H1 (cell line): ENCODE measurements at regions not wholly inside any gene's neighbourhood (a gene's known extent, or its start where the extent isn't known, plus 50 kb on each side); places are given as distances from the start of the nearest gene placed in this dataset.

Source experiments
- JUN ChIP-seq: IDR thresholded peaks from 2 replicates; pipeline ENCODE4 v1.6.1; 2011; ENCODE audit warnings: low read depth, mild to moderate bottlenecking, improper control_type of control experiment, low read length
- KDM4A ChIP-seq: IDR thresholded peaks from one replicate; pipeline ENCODE4 v1.7.1; 2012; ENCODE audit warnings: low read depth, mild to moderate bottlenecking, moderate library complexity, low read length, inconsistent platforms; ENCODE audit not compliant: severe bottlenecking
- PHF8 ChIP-seq: fragments of 200-600 bp; sonication (generic); conservative IDR thresholded peaks from 2 replicates; pipeline ENCODE4 v1.7.1; 2012; ENCODE audit warnings: low read depth, mild to moderate bottlenecking, inconsistent platforms, low read length, moderate library complexity
- RAD21 ChIP-seq, 2 experiments: IDR thresholded peaks in 1 of 2; conservative IDR thresholded peaks in 1 of 2; 2 replicates each; pipeline ENCODE4 v1.6.1; 2011; ENCODE audit warnings: low read depth in 2 of 2, low read length in 2 of 2, improper control_type of control experiment in 1 of 2, inconsistent platforms in 1 of 2, mild to moderate bottlenecking in 1 of 2, moderate library complexity in 1 of 2
- SP1 ChIP-seq: IDR thresholded peaks from 2 replicates; pipeline ENCODE4 v1.6.1; 2011; ENCODE audit warnings: low read depth, low read length
- SP2 ChIP-seq: IDR thresholded peaks from 2 replicates; pipeline ENCODE4 v1.6.1; 2012; ENCODE audit warnings: mild to moderate bottlenecking, low read length, inconsistent platforms
- SP4 ChIP-seq: IDR thresholded peaks from 2 replicates; pipeline ENCODE4 v1.6.1; 2012; ENCODE audit warnings: low read length, inconsistent platforms
- TAF1 ChIP-seq: IDR thresholded peaks from 2 replicates; pipeline ENCODE4 v1.6.1; 2011; ENCODE audit warnings: mild to moderate bottlenecking, low read depth, low read length
- TF ChIP-seq, protein P1 (sequence below): fragments of 300-600 bp; sonication (generic); IDR thresholded peaks from 2 replicates; pipeline ENCODE4 v1.7.1; 2012; ENCODE audit warnings: low read length, moderate library complexity, mild to moderate bottlenecking, inconsistent platforms; ENCODE audit not compliant: insufficient replicate concordance
- TF ChIP-seq, protein P2 (sequence below), 3 experiments: IDR thresholded peaks; 1 replicate in 2 of 3; 2 replicates in 1 of 3; pipeline versions ENCODE4 v1.5.1 to v1.6.1; 2011; ENCODE audit warnings: low read length in 3 of 3, mild to moderate bottlenecking in 3 of 3, inconsistent platforms in 2 of 3, low read depth in 1 of 3, moderate library complexity in 1 of 3; ENCODE audit not compliant: insufficient read depth in 1 of 3; ENCODE audit errors: control extremely low read depth in 1 of 3

DNA sequence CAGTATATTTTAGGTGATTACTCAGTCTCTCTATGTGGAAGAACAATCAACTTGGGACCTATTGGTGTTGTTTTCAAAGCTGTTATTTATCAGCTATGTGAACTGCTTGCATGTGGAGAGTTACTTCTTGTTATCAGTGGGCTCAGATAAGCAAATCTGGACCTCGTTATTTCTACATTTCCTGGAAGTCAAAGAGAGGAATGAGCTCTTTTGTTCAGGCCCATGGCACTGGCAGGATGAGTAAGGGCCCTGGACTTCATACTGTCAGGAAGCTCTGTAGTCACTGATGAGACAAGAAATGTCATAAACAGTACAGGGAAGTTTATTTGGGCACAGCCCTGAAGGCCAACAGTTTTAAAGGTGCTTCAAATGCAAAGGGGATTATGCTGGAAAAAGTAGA is 760.6 kb upstream of the EPHA5 start (continued):
- TF ChIP-seq, protein P1, sequence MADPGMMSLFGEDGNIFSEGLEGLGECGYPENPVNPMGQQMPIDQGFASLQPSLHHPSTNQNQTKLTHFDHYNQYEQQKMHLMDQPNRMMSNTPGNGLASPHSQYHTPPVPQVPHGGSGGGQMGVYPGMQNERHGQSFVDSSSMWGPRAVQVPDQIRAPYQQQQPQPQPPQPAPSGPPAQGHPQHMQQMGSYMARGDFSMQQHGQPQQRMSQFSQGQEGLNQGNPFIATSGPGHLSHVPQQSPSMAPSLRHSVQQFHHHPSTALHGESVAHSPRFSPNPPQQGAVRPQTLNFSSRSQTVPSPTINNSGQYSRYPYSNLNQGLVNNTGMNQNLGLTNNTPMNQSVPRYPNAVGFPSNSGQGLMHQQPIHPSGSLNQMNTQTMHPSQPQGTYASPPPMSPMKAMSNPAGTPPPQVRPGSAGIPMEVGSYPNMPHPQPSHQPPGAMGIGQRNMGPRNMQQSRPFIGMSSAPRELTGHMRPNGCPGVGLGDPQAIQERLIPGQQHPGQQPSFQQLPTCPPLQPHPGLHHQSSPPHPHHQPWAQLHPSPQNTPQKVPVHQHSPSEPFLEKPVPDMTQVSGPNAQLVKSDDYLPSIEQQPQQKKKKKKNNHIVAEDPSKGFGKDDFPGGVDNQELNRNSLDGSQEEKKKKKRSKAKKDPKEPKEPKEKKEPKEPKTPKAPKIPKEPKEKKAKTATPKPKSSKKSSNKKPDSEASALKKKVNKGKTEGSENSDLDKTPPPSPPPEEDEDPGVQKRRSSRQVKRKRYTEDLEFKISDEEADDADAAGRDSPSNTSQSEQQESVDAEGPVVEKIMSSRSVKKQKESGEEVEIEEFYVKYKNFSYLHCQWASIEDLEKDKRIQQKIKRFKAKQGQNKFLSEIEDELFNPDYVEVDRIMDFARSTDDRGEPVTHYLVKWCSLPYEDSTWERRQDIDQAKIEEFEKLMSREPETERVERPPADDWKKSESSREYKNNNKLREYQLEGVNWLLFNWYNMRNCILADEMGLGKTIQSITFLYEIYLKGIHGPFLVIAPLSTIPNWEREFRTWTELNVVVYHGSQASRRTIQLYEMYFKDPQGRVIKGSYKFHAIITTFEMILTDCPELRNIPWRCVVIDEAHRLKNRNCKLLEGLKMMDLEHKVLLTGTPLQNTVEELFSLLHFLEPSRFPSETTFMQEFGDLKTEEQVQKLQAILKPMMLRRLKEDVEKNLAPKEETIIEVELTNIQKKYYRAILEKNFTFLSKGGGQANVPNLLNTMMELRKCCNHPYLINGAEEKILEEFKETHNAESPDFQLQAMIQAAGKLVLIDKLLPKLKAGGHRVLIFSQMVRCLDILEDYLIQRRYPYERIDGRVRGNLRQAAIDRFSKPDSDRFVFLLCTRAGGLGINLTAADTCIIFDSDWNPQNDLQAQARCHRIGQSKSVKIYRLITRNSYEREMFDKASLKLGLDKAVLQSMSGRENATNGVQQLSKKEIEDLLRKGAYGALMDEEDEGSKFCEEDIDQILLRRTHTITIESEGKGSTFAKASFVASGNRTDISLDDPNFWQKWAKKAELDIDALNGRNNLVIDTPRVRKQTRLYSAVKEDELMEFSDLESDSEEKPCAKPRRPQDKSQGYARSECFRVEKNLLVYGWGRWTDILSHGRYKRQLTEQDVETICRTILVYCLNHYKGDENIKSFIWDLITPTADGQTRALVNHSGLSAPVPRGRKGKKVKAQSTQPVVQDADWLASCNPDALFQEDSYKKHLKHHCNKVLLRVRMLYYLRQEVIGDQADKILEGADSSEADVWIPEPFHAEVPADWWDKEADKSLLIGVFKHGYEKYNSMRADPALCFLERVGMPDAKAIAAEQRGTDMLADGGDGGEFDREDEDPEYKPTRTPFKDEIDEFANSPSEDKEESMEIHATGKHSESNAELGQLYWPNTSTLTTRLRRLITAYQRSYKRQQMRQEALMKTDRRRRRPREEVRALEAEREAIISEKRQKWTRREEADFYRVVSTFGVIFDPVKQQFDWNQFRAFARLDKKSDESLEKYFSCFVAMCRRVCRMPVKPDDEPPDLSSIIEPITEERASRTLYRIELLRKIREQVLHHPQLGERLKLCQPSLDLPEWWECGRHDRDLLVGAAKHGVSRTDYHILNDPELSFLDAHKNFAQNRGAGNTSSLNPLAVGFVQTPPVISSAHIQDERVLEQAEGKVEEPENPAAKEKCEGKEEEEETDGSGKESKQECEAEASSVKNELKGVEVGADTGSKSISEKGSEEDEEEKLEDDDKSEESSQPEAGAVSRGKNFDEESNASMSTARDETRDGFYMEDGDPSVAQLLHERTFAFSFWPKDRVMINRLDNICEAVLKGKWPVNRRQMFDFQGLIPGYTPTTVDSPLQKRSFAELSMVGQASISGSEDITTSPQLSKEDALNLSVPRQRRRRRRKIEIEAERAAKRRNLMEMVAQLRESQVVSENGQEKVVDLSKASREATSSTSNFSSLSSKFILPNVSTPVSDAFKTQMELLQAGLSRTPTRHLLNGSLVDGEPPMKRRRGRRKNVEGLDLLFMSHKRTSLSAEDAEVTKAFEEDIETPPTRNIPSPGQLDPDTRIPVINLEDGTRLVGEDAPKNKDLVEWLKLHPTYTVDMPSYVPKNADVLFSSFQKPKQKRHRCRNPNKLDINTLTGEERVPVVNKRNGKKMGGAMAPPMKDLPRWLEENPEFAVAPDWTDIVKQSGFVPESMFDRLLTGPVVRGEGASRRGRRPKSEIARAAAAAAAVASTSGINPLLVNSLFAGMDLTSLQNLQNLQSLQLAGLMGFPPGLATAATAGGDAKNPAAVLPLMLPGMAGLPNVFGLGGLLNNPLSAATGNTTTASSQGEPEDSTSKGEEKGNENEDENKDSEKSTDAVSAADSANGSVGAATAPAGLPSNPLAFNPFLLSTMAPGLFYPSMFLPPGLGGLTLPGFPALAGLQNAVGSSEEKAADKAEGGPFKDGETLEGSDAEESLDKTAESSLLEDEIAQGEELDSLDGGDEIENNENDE: no peak
- TF ChIP-seq, protein P2, sequence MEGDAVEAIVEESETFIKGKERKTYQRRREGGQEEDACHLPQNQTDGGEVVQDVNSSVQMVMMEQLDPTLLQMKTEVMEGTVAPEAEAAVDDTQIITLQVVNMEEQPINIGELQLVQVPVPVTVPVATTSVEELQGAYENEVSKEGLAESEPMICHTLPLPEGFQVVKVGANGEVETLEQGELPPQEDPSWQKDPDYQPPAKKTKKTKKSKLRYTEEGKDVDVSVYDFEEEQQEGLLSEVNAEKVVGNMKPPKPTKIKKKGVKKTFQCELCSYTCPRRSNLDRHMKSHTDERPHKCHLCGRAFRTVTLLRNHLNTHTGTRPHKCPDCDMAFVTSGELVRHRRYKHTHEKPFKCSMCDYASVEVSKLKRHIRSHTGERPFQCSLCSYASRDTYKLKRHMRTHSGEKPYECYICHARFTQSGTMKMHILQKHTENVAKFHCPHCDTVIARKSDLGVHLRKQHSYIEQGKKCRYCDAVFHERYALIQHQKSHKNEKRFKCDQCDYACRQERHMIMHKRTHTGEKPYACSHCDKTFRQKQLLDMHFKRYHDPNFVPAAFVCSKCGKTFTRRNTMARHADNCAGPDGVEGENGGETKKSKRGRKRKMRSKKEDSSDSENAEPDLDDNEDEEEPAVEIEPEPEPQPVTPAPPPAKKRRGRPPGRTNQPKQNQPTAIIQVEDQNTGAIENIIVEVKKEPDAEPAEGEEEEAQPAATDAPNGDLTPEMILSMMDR (IDR thresholded peaks at IDR 0.05; ENCODE audit: control extremely low read depth in 1 of 3, insufficient read depth in 1 of 3, low read depth in 1 of 3, low read length in 3 of 3): no peak
- TF ChIP-seq SP1 (no peak), RAD21 (IDR thresholded peaks at IDR 0.05 in 1 of 2, conservative IDR thresholded peaks at IDR 0.05 in 1 of 2; ENCODE audit: low read depth in 2 of 2, low read length in 2 of 2) (no peak), KDM4A (no peak), SP4 (no peak), PHF8 (no peak), SP2 (no peak), JUN (no peak), TAF1 (no peak)
- TF ChIP-seq, all 59 proteins: peak for 0
